ENCODE measurements at regions not wholly inside any gene's neighbourhood (a gene's known extent, or its start where the extent isn't known, plus 50 kb on each side); places are given as distances from the start of the nearest gene placed in this dataset.

- no peak for TF ChIP-seq CTCF (IDR thresholded peaks at IDR 0.05; ENCODE audit: low read length, missing control alignments)
- H3K4me3 ChIP-seq (replicated peaks; ENCODE audit: low read depth, low read length) = no peak overlapping the region
- DNase-seq (ENCODE audit: low read depth) = no peak
Observed at GRCh38 chr10:28973309-28973972, 296.1 kb downstream of the BAMBI start.

DNA sequence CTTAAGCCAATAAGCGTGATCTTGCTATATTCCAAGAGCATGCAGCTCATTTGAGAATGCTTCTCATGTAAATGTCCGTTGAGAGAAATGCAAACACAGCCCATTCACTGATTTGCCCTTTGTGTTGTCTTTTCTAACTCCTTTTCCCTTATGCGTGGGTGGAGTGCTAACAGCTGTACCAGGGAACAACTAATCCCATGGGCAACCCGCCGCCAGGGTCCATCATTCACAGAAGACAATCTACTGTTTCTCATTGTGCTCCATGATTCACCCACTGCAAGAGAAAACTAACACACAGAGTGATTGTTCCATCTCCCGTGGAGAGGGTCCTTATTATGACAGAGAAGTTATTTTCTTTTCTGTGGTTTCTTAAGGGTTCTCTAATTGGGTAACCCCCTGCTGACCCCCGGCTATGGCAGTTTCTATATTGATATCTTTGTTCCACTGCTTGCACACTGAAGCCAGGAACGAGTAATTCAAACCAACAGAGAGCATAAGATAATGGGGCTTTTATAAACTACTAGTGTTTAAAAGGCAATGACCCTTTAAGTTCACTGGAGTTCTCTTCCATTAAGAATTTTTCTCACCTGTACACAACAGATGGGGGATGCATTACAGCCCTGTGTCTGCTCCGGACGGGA is 298.7 kb downstream of the BAMBI start:
- TF ChIP-seq CTCF (IDR thresholded peaks at IDR 0.05; ENCODE audit: low read length, missing control alignments) = no peak
- no peak overlapping the region for H3K4me3 ChIP-seq (replicated peaks; ENCODE audit: low read depth, low read length)
- DNase-seq (ENCODE audit: low read depth) = peak; percentile 66

DNA sequence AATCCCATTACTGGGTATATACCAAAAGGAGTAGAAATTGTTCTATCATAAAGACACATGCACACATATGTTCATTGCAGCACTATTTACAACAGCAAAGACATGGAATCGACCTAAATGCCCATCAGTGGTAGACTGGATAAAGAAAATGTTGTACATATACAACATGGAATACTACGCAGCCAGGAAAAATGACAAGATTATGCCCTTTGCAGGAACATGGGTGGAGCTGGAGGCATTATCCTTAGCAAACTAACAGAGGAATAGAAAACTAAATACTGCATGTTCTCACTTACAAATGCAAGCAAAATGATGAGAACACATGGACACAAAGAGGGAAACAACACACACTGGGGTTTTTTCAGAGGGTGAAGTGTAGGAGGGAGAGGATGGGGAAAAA is 300.2 kb downstream of the BAMBI start:
- no peak overlapping the region for H3K4me3 ChIP-seq (replicated peaks; ENCODE audit: low read depth, low read length)
- no peak for DNase-seq (ENCODE audit: low read depth)
- TF ChIP-seq CTCF (IDR thresholded peaks at IDR 0.05; ENCODE audit: low read length, missing control alignments) = no peak

GRCh38 chr10:28980264-28980663 is 302.9 kb downstream of the BAMBI start:
- no peak for TF ChIP-seq CTCF (IDR thresholded peaks at IDR 0.05; ENCODE audit: low read length, missing control alignments)
- DNase-seq (ENCODE audit: low read depth) = no peak
- H3K4me3 ChIP-seq (replicated peaks; ENCODE audit: low read depth, low read length) = no peak overlapping the region

DNA sequence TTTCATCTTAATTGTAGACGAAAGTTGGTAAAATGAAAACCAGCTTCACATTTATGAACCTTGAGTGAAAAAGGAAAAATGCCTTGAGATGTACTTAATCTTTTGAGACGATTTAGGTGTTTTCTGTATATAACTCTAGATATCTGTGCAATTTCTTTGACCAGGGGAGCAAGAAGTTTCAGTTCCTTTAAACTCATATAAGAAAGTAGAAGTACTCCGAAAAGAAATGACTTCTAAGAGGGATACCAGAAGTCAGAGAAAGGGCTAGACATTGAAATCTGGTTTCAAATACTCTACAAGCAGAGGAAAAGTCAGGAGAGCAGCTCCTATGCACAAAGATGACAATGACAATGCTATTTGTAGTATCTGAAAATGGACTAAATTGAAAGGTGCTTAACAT is 303.7 kb downstream of the BAMBI start:
- no peak for DNase-seq (ENCODE audit: low read depth)
- H3K4me3 ChIP-seq (replicated peaks; ENCODE audit: low read depth, low read length) = no peak overlapping the region
- no peak for TF ChIP-seq CTCF (IDR thresholded peaks at IDR 0.05; ENCODE audit: low read length, missing control alignments)

GRCh38 chr10:28982974-28983373 is 305.7 kb downstream of the BAMBI start:
- no peak for DNase-seq (ENCODE audit: low read depth)
- no peak overlapping the region for H3K4me3 ChIP-seq (replicated peaks; ENCODE audit: low read depth, low read length)
- TF ChIP-seq CTCF (IDR thresholded peaks at IDR 0.05; ENCODE audit: low read length, missing control alignments) = no peak

DNA sequence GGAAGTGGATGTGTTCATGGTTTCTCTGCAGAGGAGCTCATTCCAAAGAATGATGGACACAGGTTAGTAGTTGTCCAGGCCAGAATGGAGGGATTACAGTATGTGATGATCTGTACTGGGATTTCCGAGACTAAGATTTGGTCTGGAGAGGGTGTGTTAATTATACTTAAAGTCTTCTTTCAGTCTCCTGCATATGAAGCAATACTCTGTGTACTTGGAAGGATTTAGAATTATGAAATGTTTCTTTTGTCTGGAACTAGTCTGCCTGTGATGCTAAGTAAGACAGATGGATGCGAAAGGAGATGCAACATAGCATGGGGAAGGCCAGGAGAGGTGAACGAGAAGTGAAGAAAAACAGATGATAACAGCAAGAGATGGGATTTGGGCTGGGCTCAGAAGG is 305.1 kb upstream of the LYZL1 start:
- no peak overlapping the region for H3K4me3 ChIP-seq (replicated peaks; ENCODE audit: low read depth, low read length)
- no peak for TF ChIP-seq CTCF (IDR thresholded peaks at IDR 0.05; ENCODE audit: low read length, missing control alignments)
- peak; percentile 50 for DNase-seq (ENCODE audit: low read depth)

Data from fibroblast of pulmonary artery (primary cell).